OCI-LY3 (cell line): ENCODE measurements at regions not wholly inside any gene's neighbourhood (a gene's known extent, or its start where the extent isn't known, plus 50 kb on each side); places are given as distances from the start of the nearest gene placed in this dataset.

ENCODE experiments used
- CTCF ChIP-seq: fragments of 200-600, 300-600 bp; sonication (generic); IDR thresholded peaks from 2 replicates; pipeline ENCODE4 v1.5.1; 2014; ENCODE audit warnings: antibody characterized with exemption, low read length, low read depth
- EZH2phosphoT487 ChIP-seq: fragments of 200-600 bp; shearing (Covaris generic); IDR thresholded peaks from 2 replicates; pipeline ENCODE4 v1.6.1; 2018; ENCODE audit warnings: antibody characterized with exemption, mixed run types, low read depth

GRCh38 chr3:16784973-16785372 is 99.8 kb upstream of the PLCL2 start:
- no peak for TF ChIP-seq CTCF
- no peak for TF ChIP-seq EZH2phosphoT487
